Naive thymus-derived CD4-positive, alpha-beta T cell (primary cell): ENCODE measurements at regions not wholly inside any gene's neighbourhood (a gene's known extent, or its start where the extent isn't known, plus 50 kb on each side); places are given as distances from the start of the nearest gene placed in this dataset.

ENCODE experiments used
- ATAC-seq: fragments of 150-1000 bp; cut with Tn5 transposase; 2 replicates; pipeline ENCODE4 v1.10.0; 2021; ENCODE audit warnings: mild to moderate bottlenecking, moderate library complexity
- CTCF ChIA-PET: fragments of 350-600 bp; sonication (Branson Sonifier 250); formaldehyde crosslinking; loops from one replicate; lab custom pipeline; 2021; ENCODE audit warnings: antibody characterized with exemption; lab: Charles Lee
- POLR2A ChIA-PET: fragments of 350-600 bp; sonication (Branson Sonifier 250); formaldehyde crosslinking; loops from one replicate; lab custom pipeline; 2021; ENCODE audit warnings: antibody characterized with exemption, inconsistent platforms; lab: Charles Lee
- DNase-seq, 9 donors: peaks; one replicate each; pipeline versions ENCODE4 v3.0.0 to v3.0.0-alpha.2; 2020 to 2022; ENCODE audit warnings: mixed read lengths in 1 of 9
- H3K27ac ChIP-seq: one replicate; pipeline ENCODE4 v1.7.0; 2013; ENCODE audit warnings: mild to moderate bottlenecking, low read depth, low read length, moderate library complexity
- H3K27me3 ChIP-seq, 2 donors: one replicate each; pipeline ENCODE4 v1.7.0; 2013; ENCODE audit warnings: low read length in 2 of 2, mild to moderate bottlenecking in 2 of 2, moderate library complexity in 2 of 2; ENCODE audit not compliant: control insufficient read depth in 2 of 2, insufficient read depth in 2 of 2
- H3K36me3 ChIP-seq, 3 experiments: 1 replicate in 2 of 3; 2 replicates in 1 of 3; pipeline ENCODE4 v1.7.0; 2013; ENCODE audit warnings: low read length in 3 of 3, mild to moderate bottlenecking in 3 of 3, moderate library complexity in 1 of 3; ENCODE audit not compliant: insufficient read depth in 3 of 3, control insufficient read depth in 2 of 3
- H3K4me1 ChIP-seq, 2 donors: one replicate each; pipeline ENCODE4 v1.7.0; 2013; ENCODE audit warnings: low read length in 2 of 2, mild to moderate bottlenecking in 2 of 2, moderate library complexity in 1 of 2; ENCODE audit not compliant: control insufficient read depth in 2 of 2, insufficient read depth in 2 of 2
- H3K4me3 ChIP-seq: 2 replicates; pipeline ENCODE4 v1.7.0; 2013; ENCODE audit warnings: mild to moderate bottlenecking, low read length
- H3K9me3 ChIP-seq, 3 experiments: 1 replicate in 2 of 3; 2 replicates in 1 of 3; pipeline ENCODE4 v1.7.0; 2013; ENCODE audit warnings: low read length in 3 of 3; ENCODE audit not compliant: control insufficient read depth in 2 of 3
- H3K27ac Mint-ChIP-seq, 9 donors: one replicate each; pipeline ENCODE4 v1.8.0; 2020 to 2022; ENCODE audit warnings: mixed read lengths in 9 of 9, mild to moderate bottlenecking in 8 of 9, moderate library complexity in 5 of 9, inconsistent platforms in 2 of 9
- H3K27me3 Mint-ChIP-seq, 5 donors: one replicate each; pipeline ENCODE4 v1.8.0; 2021 to 2022; ENCODE audit warnings: mixed read lengths in 5 of 5, mild to moderate bottlenecking in 1 of 5
- H3K36me3 Mint-ChIP-seq, 5 donors: one replicate each; pipeline ENCODE4 v1.8.0; 2020 to 2022; ENCODE audit warnings: mixed read lengths in 5 of 5, mild to moderate bottlenecking in 3 of 5, inconsistent platforms in 1 of 5
- H3K4me1 Mint-ChIP-seq, 7 donors: one replicate each; pipeline ENCODE4 v1.8.0; 2020 to 2022; ENCODE audit warnings: mixed read lengths in 7 of 7, mild to moderate bottlenecking in 3 of 7, inconsistent platforms in 1 of 7
- H3K4me3 Mint-ChIP-seq, 10 donors: one replicate each; pipeline ENCODE4 v1.8.0; 2020 to 2022; ENCODE audit warnings: mild to moderate bottlenecking in 10 of 10, mixed read lengths in 10 of 10, moderate library complexity in 6 of 10, inconsistent platforms in 2 of 10
- H3K9me3 Mint-ChIP-seq, 11 donors: one replicate each; pipeline ENCODE4 v1.8.0; 2020 to 2022; ENCODE audit warnings: mixed read lengths in 11 of 11, mild to moderate bottlenecking in 4 of 11, inconsistent platforms in 1 of 11, moderate library complexity in 1 of 11
- intact Hi-C, 2 donors: fragments of 100-400 bp; cut with micrococcal nuclease; formaldehyde crosslinking; loops; one replicate each; pipeline ENCODE4 v1.15.1; 2023

- peaks cover 0 to 2% (median 0%) of the 10 kb centered on the region in 5 donors for H3K36me3 Mint-ChIP-seq
- H3K9me3 Mint-ChIP-seq: peaks cover 0 to 4% (median 0%) of the 10 kb centered on the region in 11 donors
- H3K27me3 Mint-ChIP-seq: peaks cover 0 to 7% (median 0%) of the 10 kb centered on the region in 5 donors
- Histone ChIP-seq H3K36me3 (no peaks in the 10 kb centered on the region), H3K4me3 (no peak overlapping the region), H3K4me1 (no peaks in the 10 kb centered on the region), H3K27me3 (no peaks in the 10 kb centered on the region), H3K9me3 (no peaks in the 10 kb centered on the region), H3K27ac (no peak overlapping the region)
- no peak overlapping the region for H3K27ac Mint-ChIP-seq
- H3K4me1 Mint-ChIP-seq: peaks cover 0 to 3% (median 0%) of the 10 kb centered on the region in 7 donors
- H3K4me3 Mint-ChIP-seq: no peak overlapping the region
- intact Hi-C loops: no loop called here
- ATAC-seq: no peak
- no peak for DNase-seq
- CTCF ChIA-PET: no interaction called here
- POLR2A ChIA-PET: no interaction called here
Observed at GRCh38 chr5:143657647-143658285, 154.2 kb upstream of the HMHB1 start.

DNA sequence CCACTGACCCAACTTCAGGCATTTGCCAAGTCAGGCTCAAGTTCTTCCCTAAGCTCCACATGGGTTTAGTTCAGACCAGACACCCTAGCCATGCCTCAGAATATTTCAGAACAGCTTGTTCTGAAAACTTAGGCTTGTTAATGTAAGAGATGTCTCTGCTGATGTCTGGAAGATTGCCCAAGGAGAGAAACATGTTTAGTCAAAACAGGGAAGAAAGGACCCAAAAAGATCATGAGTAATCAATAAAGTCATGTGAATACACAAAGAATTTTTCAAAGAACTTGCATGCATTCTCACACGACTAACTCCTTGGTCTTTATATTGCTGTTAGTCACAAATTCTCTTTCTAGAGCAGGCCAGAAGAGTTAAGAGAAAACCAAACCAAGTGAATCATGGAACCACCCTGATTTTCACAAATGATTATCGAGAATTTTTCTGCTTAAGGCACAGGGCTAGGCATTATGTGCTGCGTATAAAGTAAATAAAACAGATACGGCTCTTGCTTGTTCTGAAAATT lies 158.1 kb upstream of the HMHB1 start:
- H3K36me3 Mint-ChIP-seq: no peaks in the 10 kb centered on the region
- H3K27me3 Mint-ChIP-seq: peaks cover 0 to 7% (median 3%) of the 10 kb centered on the region in 5 donors
- intact Hi-C loops: no loop called here
- no peak overlapping the region for H3K27ac Mint-ChIP-seq
- H3K36me3 ChIP-seq: no peaks in the 10 kb centered on the region
- H3K9me3 Mint-ChIP-seq: peaks cover 0 to 4% (median 0%) of the 10 kb centered on the region in 11 donors
- H3K4me3 Mint-ChIP-seq: no peak overlapping the region
- CTCF ChIA-PET: no interaction called here
- no peak overlapping the region for H3K4me3 ChIP-seq
- ATAC-seq (no peak), DNase-seq (no peak)
- POLR2A ChIA-PET: no interaction called here
- H3K9me3 ChIP-seq: no peaks in the 10 kb centered on the region
- H3K27ac ChIP-seq: no peak overlapping the region
- H3K4me1 ChIP-seq: no peaks in the 10 kb centered on the region
- H3K27me3 ChIP-seq: no peaks in the 10 kb centered on the region
- H3K4me1 Mint-ChIP-seq: peaks cover 0 to 3% (median 0%) of the 10 kb centered on the region in 7 donors

GRCh38 chr5:143653256-143653655 lies 158.7 kb upstream of the HMHB1 start:
- Histone ChIP-seq H3K4me3 (no peak overlapping the region), H3K27ac (no peak overlapping the region), H3K4me1 (no peaks in the 10 kb centered on the region), H3K9me3 (no peaks in the 10 kb centered on the region), H3K36me3 (no peaks in the 10 kb centered on the region), H3K27me3 (no peaks in the 10 kb centered on the region)
- Mint-ChIP-seq H3K4me1 (peaks cover 0 to 3% (median 0%) of the 10 kb centered on the region in 7 donors), H3K36me3 (no peaks in the 10 kb centered on the region), H3K27me3 (peaks cover 0 to 7% (median 3%) of the 10 kb centered on the region in 5 donors), H3K9me3 (peaks cover 0 to 4% (median 0%) of the 10 kb centered on the region in 11 donors), H3K27ac (no peak overlapping the region), H3K4me3 (no peak overlapping the region)
- CTCF ChIA-PET: no interaction called here
- POLR2A ChIA-PET: no interaction called here
- ATAC-seq (no peak), DNase-seq (no peak)
- intact Hi-C loops: no loop called here

- Mint-ChIP-seq H3K4me1 (peaks cover 0 to 3% (median 0%) of the 10 kb centered on the region in 7 donors), H3K4me3 (no peak overlapping the region), H3K27me3 (peaks cover 0 to 7% (median 3%) of the 10 kb centered on the region in 5 donors), H3K36me3 (no peaks in the 10 kb centered on the region), H3K9me3 (peaks cover 0 to 4% (median 0%) of the 10 kb centered on the region in 11 donors), H3K27ac (no peak overlapping the region)
- H3K4me1 ChIP-seq: no peaks in the 10 kb centered on the region
- no peak overlapping the region for H3K27ac ChIP-seq
- no peak for ATAC-seq
- ChIA-PET CTCF (no interaction called here), POLR2A (no interaction called here)
- no peaks in the 10 kb centered on the region for H3K9me3 ChIP-seq
- no peaks in the 10 kb centered on the region for H3K36me3 ChIP-seq
- intact Hi-C loops: no loop called here
- H3K27me3 ChIP-seq: no peaks in the 10 kb centered on the region
- DNase-seq: no peak
- H3K4me3 ChIP-seq: no peak overlapping the region
Observed at GRCh38 chr5:143652108-143652700, 159.8 kb upstream of the HMHB1 start.

DNA sequence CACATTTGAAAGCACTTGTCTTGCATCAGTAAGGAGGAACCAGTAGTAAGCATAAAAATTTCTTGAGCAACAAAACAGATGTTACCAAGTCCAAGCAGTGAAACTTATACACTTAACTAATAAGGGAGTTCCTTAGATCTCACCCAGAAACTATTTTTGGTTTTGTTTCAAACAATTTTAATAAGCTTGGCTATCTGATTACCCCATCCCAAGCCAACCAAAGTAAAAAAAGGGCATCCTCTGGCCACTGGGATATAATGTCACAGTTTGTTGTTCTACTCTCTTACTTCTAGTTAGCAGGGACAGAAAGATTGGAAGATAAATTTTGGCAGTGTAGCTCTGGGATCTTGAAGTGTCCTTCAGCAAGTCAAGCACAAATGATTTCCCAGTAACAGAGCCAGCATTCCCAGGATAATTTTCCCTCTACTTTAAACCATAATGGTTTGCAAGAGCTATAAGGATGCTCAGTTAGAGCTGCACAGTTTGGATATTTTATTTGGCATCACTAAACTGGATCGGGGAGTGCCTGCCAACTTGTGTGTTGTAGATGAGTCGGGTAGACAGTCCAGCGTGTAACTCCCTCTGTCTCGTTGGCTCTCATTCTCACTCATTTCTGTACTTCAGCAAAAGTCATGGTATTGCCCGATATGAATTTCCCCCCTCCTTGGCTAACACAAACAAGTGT lies 161.9 kb upstream of the HMHB1 start:
- peaks cover 0 to 7% (median 3%) of the 10 kb centered on the region in 5 donors for H3K27me3 Mint-ChIP-seq
- H3K4me1 Mint-ChIP-seq: peaks cover 0 to 4% (median 0%) of the 10 kb centered on the region in 7 donors
- no peaks in the 10 kb centered on the region for H3K9me3 ChIP-seq
- H3K4me3 ChIP-seq: no peak overlapping the region
- no peaks in the 10 kb centered on the region for H3K4me1 ChIP-seq
- no peak for ATAC-seq
- H3K27ac ChIP-seq: no peak overlapping the region
- POLR2A ChIA-PET: no interaction called here
- peaks cover 0 to 4% (median 0%) of the 10 kb centered on the region in 11 donors for H3K9me3 Mint-ChIP-seq
- no peaks in the 10 kb centered on the region for H3K36me3 Mint-ChIP-seq
- H3K4me3 Mint-ChIP-seq: no peak overlapping the region
- H3K36me3 ChIP-seq: no peaks in the 10 kb centered on the region
- CTCF ChIA-PET: no interaction called here
- no peak overlapping the region for H3K27ac Mint-ChIP-seq
- no peak for DNase-seq
- intact Hi-C loops: loop anchor here in 1 of 2 donors (5.0 kb wide), 1 partner anchor 542 kb away; no protein-coding TSS in a partner anchor
- no peaks in the 10 kb centered on the region for H3K27me3 ChIP-seq

GRCh38 chr5:143648696-143649095 lies 163.3 kb upstream of the HMHB1 start:
- ChIA-PET CTCF (interaction anchor here (0.6 to 0.7 kb wide), 2 partner anchors 28 to 521 kb away, joined by 3 read pairs; no protein-coding TSS in a partner anchor), POLR2A (no interaction called here)
- intact Hi-C loops: loop anchor here in 1 of 2 donors (5.0 kb wide), 1 partner anchor 544 kb away; no protein-coding TSS in a partner anchor
- H3K27me3 Mint-ChIP-seq: peaks cover 0 to 6% (median under 1%) of the 10 kb centered on the region in 5 donors
- no peaks in the 10 kb centered on the region for H3K36me3 Mint-ChIP-seq
- H3K36me3 ChIP-seq: no peaks in the 10 kb centered on the region
- no peak overlapping the region for H3K4me3 Mint-ChIP-seq
- H3K27ac Mint-ChIP-seq: no peak overlapping the region
- DNase-seq (no peak), ATAC-seq (no peak)
- H3K4me1 ChIP-seq: no peaks in the 10 kb centered on the region
- no peak overlapping the region for H3K27ac ChIP-seq
- H3K9me3 ChIP-seq: no peaks in the 10 kb centered on the region
- H3K4me3 ChIP-seq: no peak overlapping the region
- peaks cover 0 to 3% (median 0%) of the 10 kb centered on the region in 11 donors for H3K9me3 Mint-ChIP-seq
- peaks cover 0 to 4% (median 0%) of the 10 kb centered on the region in 7 donors for H3K4me1 Mint-ChIP-seq
- H3K27me3 ChIP-seq: no peaks in the 10 kb centered on the region
